ENCODE measurements at regions not wholly inside any gene's neighbourhood (a gene's known extent, or its start where the extent isn't known, plus 50 kb on each side); places are given as distances from the start of the nearest gene placed in this dataset.
"Not testable (repeated sequence)": the region's sequence is repeated elsewhere in the genome, so short reads cannot be mapped to it uniquely, and the experiment has no call there.

GRCh38 chr1:188986745-188987417 is 1490.8 kb downstream of the BRINP3 start:
- no peak for DNase-seq (ENCODE audit: low read depth)

DNA sequence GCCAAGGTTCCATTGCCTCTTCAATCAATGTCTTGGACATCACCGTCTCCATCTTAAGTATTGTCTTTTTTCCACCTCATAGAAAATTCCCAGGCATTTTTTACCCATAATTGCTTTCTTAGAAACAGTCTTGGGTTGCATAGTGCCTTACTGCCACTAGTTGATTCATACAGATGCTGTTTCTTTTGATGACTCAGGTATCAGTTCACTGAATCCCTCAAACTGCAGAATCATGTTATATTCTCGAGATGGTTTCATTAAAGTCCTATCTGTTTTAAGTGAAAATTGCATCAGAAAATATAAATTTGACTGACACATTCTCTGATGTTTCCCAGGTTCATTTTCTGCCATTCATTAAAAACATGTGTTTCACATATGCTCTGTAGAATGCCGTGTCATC is 1489.1 kb downstream of the BRINP3 start:
- no peak for DNase-seq (ENCODE audit: low read depth)

DNA sequence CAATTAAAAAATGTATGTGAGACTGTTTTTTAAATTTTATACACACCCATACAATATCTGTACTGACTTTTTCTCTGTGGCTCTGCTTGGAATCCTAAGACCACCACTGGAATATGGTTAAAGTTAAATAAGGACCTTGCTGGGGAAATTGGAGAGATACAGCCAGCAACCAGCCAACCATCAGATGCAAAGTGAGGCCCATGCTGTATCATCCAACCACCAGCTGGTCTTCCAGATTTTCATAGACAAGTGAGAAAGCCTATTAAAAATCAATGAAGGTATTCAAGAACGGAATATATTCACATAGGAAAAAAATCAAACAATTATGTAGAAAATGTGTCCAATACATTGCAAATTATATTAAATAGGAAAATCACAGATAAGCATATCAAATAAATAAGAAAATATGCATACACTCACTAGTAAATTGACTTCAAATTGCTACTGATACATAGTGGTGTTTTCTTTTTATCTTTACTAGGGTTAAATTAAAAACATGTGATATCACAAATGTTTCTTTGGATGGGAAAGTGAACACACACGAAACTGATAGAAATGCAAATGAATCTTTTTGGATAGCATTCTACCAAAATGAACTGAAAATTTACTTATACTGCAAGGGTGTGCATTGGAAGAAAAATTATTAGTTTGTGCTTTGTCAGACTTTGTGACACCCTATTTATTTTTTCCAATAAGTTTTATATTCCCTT is 1486.3 kb downstream of the BRINP3 start:
- DNase-seq (ENCODE audit: low read depth), result no peak

DNA sequence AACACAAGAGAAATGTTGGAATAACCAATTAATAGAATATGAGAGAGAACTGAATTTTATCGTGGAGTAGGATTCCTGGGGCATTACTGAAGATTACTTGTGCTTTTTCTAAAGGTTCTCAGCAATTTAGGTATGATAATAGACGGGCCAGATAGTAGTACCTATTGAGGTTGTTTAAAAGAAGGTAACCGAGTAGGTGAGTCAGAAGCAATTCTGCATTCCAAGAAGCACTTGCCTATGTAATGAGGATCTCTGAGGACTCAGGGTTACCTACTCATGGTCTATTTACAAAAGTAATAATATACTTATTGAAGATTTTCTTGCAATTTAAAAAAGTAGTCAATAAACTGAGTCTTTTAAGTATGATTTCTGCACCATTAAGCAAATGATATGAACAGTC is 1469.8 kb downstream of the BRINP3 start:
- DNase-seq (ENCODE audit: low read depth), result no peak

- no peak for DNase-seq (ENCODE audit: low read depth)
These were observed 1456.1 kb downstream of the BRINP3 start for GRCh38 chr1:189021577-189021976.

GRCh38 chr1:189022015-189022414 is 1455.6 kb downstream of the BRINP3 start:
- no peak for DNase-seq (ENCODE audit: low read depth)

DNA sequence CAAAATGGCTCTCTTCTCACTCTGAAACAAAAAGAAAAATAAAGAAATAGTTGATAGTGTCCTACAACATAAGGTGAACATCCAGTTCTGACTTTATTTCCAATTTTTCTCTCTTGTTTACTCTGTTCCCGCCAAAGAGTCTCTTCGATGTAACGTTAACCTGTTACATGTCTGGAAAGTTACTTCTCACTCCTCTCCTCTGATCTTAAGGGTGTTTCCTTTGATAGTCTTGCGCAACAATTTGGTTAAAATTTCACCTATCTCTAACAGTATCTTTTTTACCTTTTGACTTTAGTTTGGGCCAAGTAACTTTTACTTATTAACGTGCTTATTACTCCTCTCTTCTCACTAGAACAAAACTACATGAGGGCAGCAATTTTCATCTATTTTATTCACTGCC is 1450.2 kb downstream of the BRINP3 start:
- no peak for DNase-seq (ENCODE audit: low read depth)

DNA sequence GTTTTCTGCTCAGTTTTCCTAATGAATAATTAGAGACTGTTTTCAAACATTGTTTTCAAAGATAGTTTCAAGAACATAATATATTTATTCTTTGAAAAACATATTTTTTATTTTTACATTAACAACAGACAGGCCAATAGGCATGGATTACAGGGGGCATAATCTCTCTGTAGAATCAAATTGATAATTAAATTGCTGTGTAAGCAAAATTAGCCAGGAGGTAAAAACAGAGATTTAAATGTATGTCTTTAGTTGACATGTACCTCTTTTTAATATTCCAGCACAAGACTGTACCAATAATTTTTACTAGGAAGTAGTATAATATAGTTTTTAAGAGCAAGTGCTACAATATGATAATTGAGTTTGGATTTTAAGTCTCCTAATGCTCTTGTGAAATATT is 1444.5 kb downstream of the BRINP3 start:
- DNase-seq (ENCODE audit: low read depth), result no peak

DNA sequence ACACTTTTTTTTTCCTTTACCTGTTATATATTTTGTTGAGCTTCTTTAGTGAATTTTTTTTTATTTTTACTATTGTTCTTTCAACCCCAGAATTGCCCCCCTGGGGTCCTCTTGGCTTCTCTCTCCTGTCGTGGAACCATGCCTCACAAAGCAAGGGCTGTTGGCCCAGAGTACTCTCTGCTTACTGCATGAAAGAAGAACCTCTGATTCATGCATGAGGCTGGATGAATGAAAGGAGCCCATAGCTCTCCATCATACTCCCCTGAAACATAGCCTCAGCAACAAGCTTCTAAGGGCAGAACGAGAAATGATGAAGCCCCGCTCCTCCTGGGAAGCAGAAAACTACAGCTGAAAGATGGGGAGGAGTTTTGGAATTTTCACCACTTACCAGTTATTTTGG is 1441.0 kb downstream of the BRINP3 start:
- no peak for DNase-seq (ENCODE audit: low read depth)

DNA sequence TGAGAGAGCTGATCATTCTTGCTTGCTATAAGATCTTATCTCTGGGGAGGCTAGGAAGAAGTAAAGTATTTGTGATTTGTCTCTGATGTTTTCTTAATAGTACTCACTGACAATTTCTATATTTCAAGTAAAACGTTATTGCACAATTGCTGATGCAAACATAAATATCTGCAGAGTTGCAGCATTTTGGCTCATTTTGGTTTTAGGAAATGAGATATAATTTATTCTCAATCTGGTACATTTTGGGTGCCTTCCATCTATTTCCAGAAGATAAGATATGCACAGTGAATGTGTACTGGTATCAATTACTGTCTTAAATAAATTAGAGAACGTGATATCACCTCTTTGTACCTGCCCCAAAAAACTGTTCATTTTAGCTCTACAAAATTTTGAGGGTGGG is 1431.5 kb downstream of the BRINP3 start:
- DNase-seq (ENCODE audit: low read depth), result no peak

DNA sequence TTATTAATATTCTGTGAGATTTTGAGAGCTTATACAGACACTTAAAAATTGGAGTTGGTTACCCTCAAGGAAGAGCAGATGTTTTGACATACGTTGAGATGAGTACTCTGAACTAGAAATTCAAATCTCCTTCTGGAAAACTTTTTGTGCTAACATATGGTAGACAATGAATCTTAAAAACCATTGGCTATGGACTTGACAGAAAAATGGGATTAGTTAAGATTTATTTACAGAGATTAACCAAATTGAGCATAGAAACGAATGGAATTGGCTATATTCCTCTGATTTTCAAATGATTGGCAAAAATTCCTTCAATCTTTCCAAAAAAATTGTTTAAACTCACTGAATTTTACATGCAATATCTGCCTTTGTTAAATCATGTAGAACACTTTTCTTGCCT is 1392.9 kb downstream of the BRINP3 start:
- no peak for DNase-seq (ENCODE audit: low read depth)

DNA sequence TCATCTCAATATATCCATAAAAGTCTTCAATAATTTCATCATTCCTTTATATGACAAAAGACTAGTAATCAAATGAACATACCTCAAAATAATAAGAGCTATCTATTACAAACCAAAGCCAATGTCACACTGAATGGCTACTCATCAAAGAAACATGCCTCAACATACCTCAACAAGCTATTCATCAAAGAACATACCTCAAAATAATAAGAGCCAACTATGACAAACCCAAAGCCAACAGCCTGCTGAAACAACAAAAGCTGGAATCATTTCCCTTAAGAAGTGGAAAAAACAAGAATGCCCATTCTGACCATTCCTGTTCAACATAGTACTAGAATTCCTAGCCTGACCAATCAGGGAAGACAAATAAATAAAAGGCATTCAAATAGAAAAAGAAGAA is 1373.7 kb downstream of the BRINP3 start:
- no peak for DNase-seq (ENCODE audit: low read depth)

DNA sequence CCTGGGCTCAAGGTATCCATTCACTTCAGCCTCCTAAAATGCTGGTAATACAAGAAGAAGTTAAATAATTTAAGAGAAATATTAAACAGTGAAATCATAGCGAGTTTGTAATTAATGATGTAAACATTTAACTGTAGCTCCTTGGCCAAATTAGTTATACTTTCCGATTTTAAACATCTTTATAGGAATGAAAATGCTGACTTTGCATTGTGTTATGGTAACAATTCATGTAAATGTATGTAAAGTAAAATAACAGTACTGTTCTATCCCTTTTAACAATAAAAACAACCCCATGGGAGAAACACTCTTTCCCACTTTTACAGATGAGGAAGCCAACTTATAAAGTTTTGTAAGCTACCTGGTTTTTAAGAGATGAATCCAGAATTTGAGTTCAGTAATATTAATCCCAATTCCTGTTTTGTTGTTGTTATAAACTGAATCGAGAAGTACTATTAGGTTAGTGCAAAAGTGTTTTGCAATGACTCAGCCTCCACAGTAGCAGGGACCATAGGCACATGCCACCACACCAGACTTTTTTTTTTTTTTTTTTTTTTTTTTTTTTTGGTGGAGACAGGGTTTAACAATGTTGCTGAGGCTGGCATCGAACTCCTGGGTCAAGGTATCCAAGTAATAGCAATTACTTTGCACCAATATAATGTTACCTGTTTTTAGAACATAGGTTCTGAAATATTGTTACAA is 1360.4 kb downstream of the BRINP3 start:
- no peak for DNase-seq (ENCODE audit: low read depth)

DNA sequence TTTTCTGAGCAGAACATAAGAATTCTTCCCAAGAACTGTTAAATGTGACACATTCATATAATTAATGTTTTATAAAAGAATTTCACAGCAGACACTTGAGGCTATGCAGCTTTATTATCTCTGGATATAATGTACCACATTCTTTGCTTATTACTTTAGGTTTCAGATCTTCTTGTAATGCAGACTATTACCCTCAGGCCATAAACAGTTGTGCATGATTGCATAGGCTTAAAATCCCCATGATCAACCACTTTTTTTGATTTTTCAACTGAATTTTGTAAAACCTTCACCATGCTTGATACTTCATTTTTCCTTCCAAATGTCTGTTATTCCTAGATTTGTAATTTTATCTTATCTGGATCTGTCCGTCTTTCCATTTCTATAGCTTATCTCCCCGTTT is 1355.7 kb downstream of the BRINP3 start:
- DNase-seq (ENCODE audit: low read depth), result no peak

DNA sequence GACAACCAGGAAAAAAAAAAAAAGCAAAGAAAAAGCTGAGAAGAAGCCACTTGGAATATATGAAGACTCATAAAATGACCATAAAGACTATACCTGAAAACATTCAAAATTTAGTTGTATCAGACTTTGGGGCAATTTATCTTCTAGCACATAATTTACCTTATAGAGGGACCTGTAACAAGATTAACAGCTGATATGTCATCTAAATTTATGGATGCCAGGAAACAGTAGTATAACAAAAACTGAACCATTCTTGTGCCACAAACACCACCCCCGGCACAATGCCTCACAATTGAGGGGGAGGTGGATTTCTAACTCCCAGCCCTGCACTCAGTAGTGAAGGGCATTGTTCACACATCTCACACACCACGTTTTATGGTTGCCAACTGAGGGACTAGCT is 1352.0 kb downstream of the BRINP3 start:
- DNase-seq (ENCODE audit: low read depth), result no peak

- DNase-seq (ENCODE audit: low read depth), result no peak
These were observed 1346.1 kb downstream of the BRINP3 start for GRCh38 chr1:189131576-189131975.

DNA sequence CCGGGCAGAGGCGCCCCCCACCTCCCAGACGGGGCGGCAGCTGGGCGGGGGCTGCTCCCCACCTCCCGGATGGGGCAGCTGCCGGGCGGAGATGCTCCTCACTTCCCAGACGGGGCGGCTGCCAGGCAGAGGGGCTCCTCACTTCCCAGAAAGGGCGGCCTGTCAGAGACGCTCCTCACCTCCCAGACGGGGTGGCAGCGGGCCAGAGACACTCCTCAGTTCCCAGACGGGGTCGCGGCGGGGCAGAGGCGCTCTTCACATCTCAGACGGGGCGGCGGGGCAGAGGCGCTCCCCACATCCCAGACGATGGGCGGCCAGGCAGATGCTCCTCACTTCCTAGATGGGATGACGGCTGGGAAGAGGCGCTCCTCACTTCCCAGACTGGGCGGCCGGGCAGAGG is 1337.9 kb downstream of the BRINP3 start:
- DNase-seq (ENCODE audit: low read depth), result not testable (repeated sequence)

- no peak for DNase-seq (ENCODE audit: low read depth)
These were observed 1336.6 kb downstream of the BRINP3 start for GRCh38 chr1:189141056-189141455.

- DNase-seq (ENCODE audit: low read depth), result no peak
These were observed 1327.9 kb downstream of the BRINP3 start for GRCh38 chr1:189149547-189150375.

- no peak for DNase-seq (ENCODE audit: low read depth)
These were observed 1327.0 kb downstream of the BRINP3 start for GRCh38 chr1:189150624-189151023.

GRCh38 chr1:189151361-189151760 is 1326.3 kb downstream of the BRINP3 start:
- DNase-seq (ENCODE audit: low read depth), result no peak

DNA sequence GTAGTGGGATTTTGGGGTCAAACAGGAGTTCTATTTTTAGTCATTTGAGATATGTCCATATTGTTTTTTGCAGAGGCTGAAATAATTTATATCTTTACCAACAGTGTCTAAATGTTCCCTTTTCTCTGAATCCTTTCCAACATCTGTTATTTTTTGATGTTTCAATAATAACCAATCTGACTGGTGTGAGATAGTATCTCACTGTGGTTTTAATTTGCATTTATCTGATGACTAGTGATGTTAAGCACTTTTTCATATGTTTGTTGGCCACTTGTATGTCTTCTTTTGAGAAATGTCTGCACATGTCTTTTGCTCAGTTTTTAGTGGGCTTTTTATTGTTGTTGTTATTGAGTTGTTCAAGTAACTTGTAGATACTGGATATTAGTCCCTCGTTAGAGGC is 1325.0 kb downstream of the BRINP3 start:
- no peak for DNase-seq (ENCODE audit: low read depth)
